Esophagus (tissue), 2 donors: ENCODE measurements at regions not wholly inside any gene's neighbourhood (a gene's known extent, or its start where the extent isn't known, plus 50 kb on each side); places are given as distances from the start of the nearest gene placed in this dataset.
"Not testable (repeated sequence)": the region's sequence is repeated elsewhere in the genome, so short reads cannot be mapped to it uniquely, and the experiment has no call there.

ENCODE experiments used
- H3K27ac ChIP-seq, 2 donors: one replicate each; pipeline ENCODE4 v1.5.1; 2013; ENCODE audit warnings: low read depth in 2 of 2, mild to moderate bottlenecking in 2 of 2, inconsistent platforms in 1 of 2, low read length in 1 of 2, moderate library complexity in 1 of 2
- H3K27me3 ChIP-seq, 2 donors: one replicate each; pipeline ENCODE4 v1.6.1; 2013; ENCODE audit warnings: low read length in 2 of 2, control low read depth in 1 of 2, mild to moderate bottlenecking in 1 of 2; ENCODE audit not compliant: insufficient read depth in 2 of 2, control insufficient read depth in 1 of 2
- H3K36me3 ChIP-seq, 2 donors: one replicate each; pipeline ENCODE4 v1.6.1; 2013; ENCODE audit warnings: low read length in 1 of 2; ENCODE audit not compliant: control insufficient read depth in 2 of 2, insufficient read depth in 2 of 2
- H3K4me1 ChIP-seq, 2 donors: one replicate each; pipeline ENCODE4 v1.6.1; 2013; ENCODE audit warnings: low read length in 1 of 2; ENCODE audit not compliant: control insufficient read depth in 2 of 2, insufficient read depth in 2 of 2
- H3K4me3 ChIP-seq, 2 donors: one replicate each; pipeline ENCODE4 v1.5.1; 2013; ENCODE audit warnings: low read length in 2 of 2, mild to moderate bottlenecking in 2 of 2, low read depth in 1 of 2, moderate library complexity in 1 of 2
- H3K9me3 ChIP-seq, 2 donors: one replicate each; pipeline ENCODE4 v1.6.1; 2013; ENCODE audit warnings: mild to moderate bottlenecking in 2 of 2, low read depth in 1 of 2, low read length in 1 of 2, moderate library complexity in 1 of 2; ENCODE audit not compliant: control insufficient read depth in 2 of 2, insufficient read depth in 1 of 2
- WGBS, 2 donors: extraction: QIAGEN DNeasy Blood & Tissue Kit; methylation state at CpG; one replicate each; pipeline ENCODE4 v1.1.7; 2013; 5-methylcytosine and 5-hydroxymethylcytosine counted together
- donor health status: healthy with polysubstance abuse.
- donor health status: Bipolar disorder and iron deficiency.

DNA sequence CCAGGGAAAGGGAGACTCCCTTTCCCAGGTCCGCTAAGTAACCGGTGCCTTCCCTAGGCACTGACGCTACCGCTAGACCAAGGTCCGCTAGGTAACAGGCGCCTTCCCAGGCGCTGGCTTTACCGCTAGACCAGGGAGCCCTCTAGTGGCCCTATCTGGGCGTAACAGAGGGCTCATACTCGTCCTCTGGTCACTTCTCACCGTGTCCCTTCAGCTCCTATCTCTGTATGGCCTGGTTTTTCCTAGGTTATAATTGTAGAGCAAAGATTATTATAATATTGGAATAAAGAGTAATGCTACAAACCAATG, 921.3 kb upstream of the PCDH10 start:
- H3K27ac ChIP-seq, H3K27me3 ChIP-seq, H3K4me3 ChIP-seq, H3K9me3 ChIP-seq, H3K36me3 ChIP-seq, H3K4me1 ChIP-seq: not testable (repeated sequence)
- 58 to 64% methylated on average over 11 of the region's 11 CpGs for WGBS, 2 donors

DNA sequence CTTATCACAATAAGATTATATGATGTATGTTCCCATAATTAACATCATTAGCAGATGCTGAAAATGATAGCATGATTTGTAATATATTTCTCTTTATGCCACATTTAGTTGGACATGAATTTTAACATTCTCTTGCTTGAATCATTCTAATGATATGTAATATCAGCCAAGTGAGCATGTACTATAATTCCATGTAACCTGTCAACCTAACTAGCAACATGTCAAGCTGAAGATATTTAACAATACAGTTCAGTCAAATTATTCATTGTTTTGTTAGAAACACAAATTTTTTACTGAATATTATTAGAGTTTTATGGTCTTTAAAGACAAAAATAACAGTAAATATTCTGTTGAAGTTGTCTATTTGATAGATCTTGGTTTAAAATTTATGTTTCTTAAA, 920.4 kb upstream of the PCDH10 start:
- H3K9me3 ChIP-seq, result peaks cover 0 to under 1% of the 10 kb centered on the region in 2 donors
- H3K4me1 ChIP-seq, result no peaks in the 10 kb centered on the region
- no peaks in the 10 kb centered on the region for H3K36me3 ChIP-seq
- no peaks in the 10 kb centered on the region for H3K27me3 ChIP-seq
- no peak overlapping the region for H3K27ac ChIP-seq
- H3K4me3 ChIP-seq, result no peak overlapping the region

DNA sequence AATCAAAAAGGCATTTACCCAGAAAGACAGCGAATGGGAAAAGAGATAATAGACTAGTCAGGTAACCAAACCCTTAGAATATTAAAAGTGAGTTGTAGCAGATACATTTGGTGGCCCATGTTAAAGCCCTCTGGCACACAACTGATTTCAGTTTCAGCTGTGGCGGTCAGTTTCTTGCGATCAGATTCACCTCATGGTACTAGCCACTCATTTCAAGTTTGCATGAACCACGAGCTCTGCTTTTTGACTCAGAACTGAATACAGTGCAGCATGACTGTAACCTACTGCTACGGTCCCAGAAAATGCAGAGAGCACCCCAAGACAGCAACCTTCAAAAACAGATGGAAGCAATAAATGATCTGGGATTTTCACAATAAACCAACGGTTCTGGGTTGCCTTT, 919.1 kb upstream of the PCDH10 start:
- H3K27ac ChIP-seq, result no peak overlapping the region
- H3K4me3 ChIP-seq, result no peak overlapping the region
- no peaks in the 10 kb centered on the region for H3K9me3 ChIP-seq
- H3K4me1 ChIP-seq, result no peaks in the 10 kb centered on the region
- H3K36me3 ChIP-seq, result no peaks in the 10 kb centered on the region
- H3K27me3 ChIP-seq, result no peaks in the 10 kb centered on the region
- WGBS, 2 donors, result 78 to 84% methylated on average over 6 of the region's 6 CpGs

DNA sequence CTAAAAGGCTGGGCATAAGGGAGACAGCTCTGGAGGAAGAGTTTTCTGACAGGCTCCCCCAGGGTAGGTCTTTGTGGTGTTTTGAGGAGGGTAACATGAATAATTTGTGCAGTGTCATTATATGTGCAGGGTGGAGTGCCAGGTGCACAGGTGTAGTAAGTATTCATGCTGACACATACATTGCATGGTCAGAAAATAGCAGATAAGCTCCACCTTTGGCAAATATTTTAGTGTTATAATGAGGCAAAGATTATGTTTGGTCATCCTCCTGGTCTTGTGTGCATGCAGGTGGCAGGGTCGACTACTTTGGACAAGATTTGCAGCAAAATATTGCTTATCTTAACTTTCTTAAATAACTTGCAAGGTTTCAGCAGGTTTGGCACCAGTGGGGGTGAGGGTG, 910.4 kb upstream of the PCDH10 start:
- H3K4me1 ChIP-seq, result no peaks in the 10 kb centered on the region
- WGBS, 2 donors, result 47 to 56% methylated on average over 1 of the region's 1 CpG

DNA sequence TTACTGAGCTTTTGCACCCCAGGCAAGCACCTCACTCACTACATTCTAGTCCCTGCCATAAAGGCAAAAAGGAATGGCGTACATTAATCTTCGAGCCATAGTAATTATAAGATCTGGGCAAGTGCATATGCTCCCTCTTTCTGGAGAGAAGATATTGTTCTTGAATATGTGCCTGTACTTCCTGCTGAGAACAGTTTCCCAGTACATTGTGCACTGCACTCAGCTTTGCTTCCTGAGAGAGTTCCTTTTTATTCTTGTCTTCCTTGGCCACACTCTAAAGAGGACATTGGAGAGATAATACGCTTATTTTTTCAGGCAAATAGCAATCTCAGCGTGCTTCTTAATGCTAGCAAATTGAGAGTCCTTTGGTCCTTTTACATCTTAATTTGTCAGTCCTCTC, 909.0 kb upstream of the PCDH10 start:
- Histone ChIP-seq H3K27ac (no peak overlapping the region), H3K9me3 (no peaks in the 10 kb centered on the region), H3K4me1 (no peaks in the 10 kb centered on the region), H3K27me3 (no peaks in the 10 kb centered on the region), H3K36me3 (no peaks in the 10 kb centered on the region), H3K4me3 (no peak overlapping the region)
- 62 to 69% methylated on average over 4 of the region's 4 CpGs for WGBS, 2 donors

More for the DNA sequence above, 910.4 kb upstream of the PCDH10 start:
- H3K27me3 ChIP-seq, result no peaks in the 10 kb centered on the region
- no peaks in the 10 kb centered on the region for H3K36me3 ChIP-seq
- no peak overlapping the region for H3K27ac ChIP-seq
- H3K9me3 ChIP-seq, result no peaks in the 10 kb centered on the region
- H3K4me3 ChIP-seq, result no peak overlapping the region

DNA sequence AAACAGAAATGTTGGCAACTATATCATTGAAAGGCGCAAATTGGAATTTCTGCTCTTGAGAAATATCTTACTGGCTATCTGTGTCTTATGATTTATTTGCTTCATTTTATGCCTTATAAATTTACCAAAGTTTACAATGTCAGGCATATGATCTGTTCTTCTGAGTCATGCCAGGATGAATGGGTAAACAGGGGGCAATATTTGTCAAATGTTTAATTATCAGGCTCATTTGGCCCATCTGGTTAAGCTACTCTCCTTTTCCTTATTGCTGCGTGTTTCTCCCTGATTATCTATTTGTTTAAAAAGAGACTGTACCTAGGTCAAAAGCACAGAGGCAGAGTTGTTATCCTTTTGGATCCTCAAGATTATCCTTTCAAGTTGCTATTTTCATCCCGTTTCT, 903.8 kb upstream of the PCDH10 start:
- 50 to 59% methylated on average over 3 of the region's 3 CpGs for WGBS, 2 donors
- Histone ChIP-seq H3K9me3 (no peaks in the 10 kb centered on the region), H3K27me3 (no peaks in the 10 kb centered on the region), H3K4me3 (no peak overlapping the region), H3K27ac (no peak overlapping the region), H3K4me1 (no peaks in the 10 kb centered on the region), H3K36me3 (no peaks in the 10 kb centered on the region)

DNA sequence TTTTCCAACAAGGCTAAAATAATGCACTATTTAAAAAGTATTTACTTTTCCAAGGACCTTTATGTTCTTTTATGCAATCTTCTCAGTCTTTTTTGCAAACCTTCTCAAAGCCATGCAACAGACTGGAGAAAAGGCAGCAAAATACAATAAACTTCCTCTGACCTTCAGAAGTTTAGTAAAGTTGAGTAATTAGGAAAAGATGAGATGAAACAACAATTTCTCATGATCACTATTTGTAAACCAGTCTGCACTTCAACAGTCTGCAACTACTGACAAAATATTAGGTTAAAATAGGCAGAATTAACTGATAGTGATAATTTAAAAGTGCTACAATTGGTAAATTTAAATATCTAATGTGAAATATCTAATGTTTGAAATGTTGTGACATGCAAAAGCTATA, 884.9 kb upstream of the PCDH10 start:
- no peaks in the 10 kb centered on the region for H3K27me3 ChIP-seq
- H3K36me3 ChIP-seq, result no peaks in the 10 kb centered on the region
- no peak overlapping the region for H3K4me3 ChIP-seq
- H3K9me3 ChIP-seq, result no peaks in the 10 kb centered on the region
- no peak overlapping the region for H3K27ac ChIP-seq
- no peaks in the 10 kb centered on the region for H3K4me1 ChIP-seq

DNA sequence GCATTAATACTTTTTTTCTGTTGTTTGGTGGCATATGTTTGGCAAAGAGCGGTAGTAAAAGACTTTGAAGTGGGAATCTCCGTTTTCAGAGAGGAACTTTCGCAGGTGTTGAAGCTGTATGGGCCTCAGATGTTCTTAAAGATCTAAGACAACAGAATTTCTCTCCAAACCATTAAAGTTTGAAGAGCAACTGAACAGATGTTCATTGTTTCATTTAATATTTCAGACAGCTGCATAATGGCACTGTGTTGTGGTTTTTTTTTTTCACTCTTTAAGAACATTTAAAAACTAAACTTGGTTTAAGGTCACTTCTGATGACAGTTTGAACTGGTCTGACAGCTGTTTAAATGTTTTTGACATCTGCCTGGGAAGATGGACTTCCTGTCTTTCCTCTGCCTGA, 882.7 kb upstream of the PCDH10 start:
- Histone ChIP-seq H3K4me1 (no peaks in the 10 kb centered on the region), H3K9me3 (no peaks in the 10 kb centered on the region), H3K36me3 (no peaks in the 10 kb centered on the region), H3K4me3 (no peak overlapping the region), H3K27ac (no peak overlapping the region), H3K27me3 (no peaks in the 10 kb centered on the region)
- WGBS, 2 donors, result 69 to 71% methylated on average over 3 of the region's 3 CpGs

DNA sequence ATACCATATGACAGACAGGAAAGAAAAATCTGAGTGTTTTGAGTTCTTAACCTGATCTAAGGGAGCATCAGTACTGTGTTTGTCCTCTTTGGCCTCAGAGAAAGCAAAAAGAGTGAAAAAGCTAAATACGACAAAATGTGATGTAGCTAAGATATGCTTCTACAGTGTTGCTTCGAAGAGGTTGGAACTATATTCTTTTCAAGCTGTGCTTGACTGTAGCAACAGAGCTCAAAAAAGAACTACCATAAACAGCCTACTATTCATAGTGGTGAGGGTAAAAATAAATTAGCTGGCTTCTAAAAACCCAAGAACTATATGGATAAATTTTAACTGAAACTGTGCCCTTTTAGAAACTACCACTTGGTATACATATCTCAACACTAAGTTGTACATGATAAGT, 881.8 kb upstream of the PCDH10 start:
- H3K4me1 ChIP-seq, result no peaks in the 10 kb centered on the region
- H3K27me3 ChIP-seq, result no peaks in the 10 kb centered on the region
- no peak overlapping the region for H3K4me3 ChIP-seq
- WGBS, 2 donors, result 85 to 91% methylated on average over 2 of the region's 2 CpGs
- no peak overlapping the region for H3K27ac ChIP-seq
- no peaks in the 10 kb centered on the region for H3K9me3 ChIP-seq
- H3K36me3 ChIP-seq, result no peaks in the 10 kb centered on the region

DNA sequence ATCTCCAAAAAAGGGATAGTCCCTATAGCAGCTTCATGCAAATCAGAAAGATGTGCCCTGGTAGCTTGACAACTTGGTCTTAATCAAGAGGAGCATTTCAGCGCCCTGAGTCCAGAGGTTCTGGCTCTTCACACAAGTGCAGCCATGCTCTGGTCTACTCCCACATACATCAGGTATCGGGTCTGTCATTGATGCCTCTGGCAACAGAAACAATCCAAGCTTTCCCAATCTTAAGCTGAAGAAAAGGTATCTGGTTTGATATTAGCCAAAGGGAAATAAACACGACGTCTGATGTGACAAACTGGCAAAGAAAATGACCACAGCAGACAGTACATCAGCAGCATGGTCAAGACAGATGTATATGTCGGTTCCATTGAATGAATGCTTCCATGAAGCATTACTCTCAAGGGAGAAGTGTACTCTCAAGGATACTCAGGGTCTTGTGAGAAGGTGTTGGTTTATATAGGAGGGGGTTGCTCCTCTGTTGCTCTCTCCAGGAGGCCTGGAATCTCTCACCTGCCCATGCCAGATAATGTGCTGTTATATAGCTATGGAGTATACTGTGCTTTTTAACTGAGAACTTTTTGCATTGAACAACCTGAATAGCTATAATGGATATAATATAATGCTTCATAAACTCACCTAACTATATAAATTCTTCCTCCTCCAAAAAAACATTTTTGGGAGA, 879.6 kb upstream of the PCDH10 start:
- Histone ChIP-seq H3K27me3 (no peaks in the 10 kb centered on the region), H3K4me1 (no peaks in the 10 kb centered on the region), H3K4me3 (no peak overlapping the region), H3K36me3 (no peaks in the 10 kb centered on the region), H3K9me3 (no peaks in the 10 kb centered on the region), H3K27ac (no peak overlapping the region)
- WGBS, 2 donors, result 87 to 91% methylated on average over 5 of the region's 5 CpGs
